A549 (cell line): ENCODE measurements at regions not wholly inside any gene's neighbourhood (a gene's known extent, or its start where the extent isn't known, plus 50 kb on each side); places are given as distances from the start of the nearest gene placed in this dataset.

Experiments used
- ATAC-seq, 2 experiments: fragments of 200-7000 bp in 1 of 2; fragments of >200 bp in 1 of 2; cut with Nextera tagmentation in 1 of 2; cut with Tn5 transposase in 1 of 2; 3 replicates each; pipeline versions ENCODE4 v1.8.0 to v1.9.1; 2018 to 2020; ENCODE audit warnings: mild to moderate bottlenecking in 1 of 2, moderate library complexity in 1 of 2
- CTCF ChIA-PET: fragments of 300-600 bp; sonication (Branson Sonifier 250); formaldehyde crosslinking; extraction: SDS; loops from one replicate; lab custom pipeline; 2021; ENCODE audit warnings: antibody characterized with exemption, inconsistent platforms; lab: Yijun Ruan, JAX
- POLR2A ChIA-PET: fragments of 350-600 bp; formaldehyde crosslinking; extraction: SDS; loops from one replicate; lab custom pipeline; 2021; ENCODE audit warnings: antibody characterized with exemption, inconsistent platforms; lab: Yijun Ruan, JAX
- DNase-seq, 2 experiments: peaks; one replicate each; pipeline versions ENCODE4 v3.0.0 to v3.0.0-alpha.2; 2011 to 2016; ENCODE audit warnings: low read depth in 1 of 2, low spot score in 1 of 2
- FAIRE-seq: peaks from 2 replicates; lab custom pipeline; 2011; peaks lifted over from hg19 to GRCh38; lab: Jason Lieb, UNC
- H3K27ac ChIP-seq, 2 experiments: fragments of >200 bp; sonication (Bioruptor Twin); formaldehyde crosslinking; 3 replicates each; pipeline ENCODE4 v1.5.1; 2016 to 2017
- H3K4me1 ChIP-seq: fragments of >200 bp; sonication (Bioruptor Twin); formaldehyde crosslinking; 3 replicates; pipeline ENCODE4 v1.6.1; 2016
- H3K4me2 ChIP-seq: fragments of >200 bp; sonication (Bioruptor Twin); formaldehyde crosslinking; 3 replicates; pipeline ENCODE4 v1.6.1; 2016
- H3K4me3 ChIP-seq: fragments of >200 bp; sonication (Bioruptor Twin); formaldehyde crosslinking; 3 replicates; pipeline ENCODE4 v1.5.1; 2016
- H3K9me3 ChIP-seq: fragments of >200 bp; sonication (Bioruptor Twin); formaldehyde crosslinking; 3 replicates; pipeline ENCODE4 v1.6.1; 2016
- BCL3 ChIP-seq: fragments of >200 bp; sonication (Bioruptor Twin); formaldehyde crosslinking; IDR thresholded peaks from 3 replicates; pipeline ENCODE4 v1.6.1; 2016
- CEBPB ChIP-seq, 2 experiments: fragments of >200 bp in 1 of 2; sonication (Bioruptor Twin) in 1 of 2; formaldehyde crosslinking in 1 of 2; IDR thresholded peaks; 2 replicates each; pipeline ENCODE4 v1.6.1; 2012 to 2016
- CHD2 ChIP-seq: fragments of 150-350 bp; IDR thresholded peaks from 2 replicates; pipeline ENCODE4 v1.6.1; 2014; ENCODE audit warnings: low read length; ENCODE audit not compliant: partially characterized antibody
- ESRRA ChIP-seq: fragments of 150-350 bp; IDR thresholded peaks from 2 replicates; pipeline ENCODE4 v1.6.1; 2014; ENCODE audit warnings: mild to moderate bottlenecking, low read length, borderline replicate concordance
- FOSB ChIP-seq: fragments of 250-450 bp; sonication (Bioruptor Pico); IDR thresholded peaks from 2 replicates; pipeline ENCODE4 v1.5.0; 2020; ENCODE audit warnings: mild to moderate bottlenecking, moderate library complexity
- HDAC2 ChIP-seq: fragments of 200-600 bp; sonication (generic); IDR thresholded peaks from 2 replicates; pipeline ENCODE4 v1.6.1; 2016
- HES2 ChIP-seq: fragments of >200 bp; sonication (Bioruptor Twin); formaldehyde crosslinking; IDR thresholded peaks from 2 replicates; pipeline ENCODE4 v1.6.1; 2016
- HEYL ChIP-seq: fragments of 250-450 bp; sonication (Bioruptor Pico); IDR thresholded peaks from 2 replicates; pipeline ENCODE4 v1.8.0; 2021; ENCODE audit warnings: mild to moderate bottlenecking, moderate library complexity
- HMGXB4 ChIP-seq: fragments of 250-450 bp; sonication (Bioruptor Pico); IDR thresholded peaks from 2 replicates; pipeline ENCODE4 v1.5.0; 2021; ENCODE audit warnings: mild to moderate bottlenecking, moderate library complexity, borderline replicate concordance
- HOXA7 ChIP-seq: fragments of 250-450 bp; sonication (Bioruptor Pico); IDR thresholded peaks from 2 replicates; pipeline ENCODE4 v1.5.0; 2020; ENCODE audit warnings: mild to moderate bottlenecking, moderate library complexity
- JUN ChIP-seq, 2 experiments: fragments of >200 bp; sonication (Bioruptor Twin); formaldehyde crosslinking; IDR thresholded peaks; 2 replicates in 1 of 2; 3 replicates in 1 of 2; pipeline ENCODE4 v1.6.1; 2016 to 2017
- KDM1A ChIP-seq: fragments of 200-600 bp; sonication (generic); IDR thresholded peaks from 2 replicates; pipeline ENCODE4 v1.6.1; 2016; ENCODE audit warnings: low read depth, mild to moderate bottlenecking
- NFE2L2 ChIP-seq: fragments of 150-350 bp; conservative IDR thresholded peaks from 2 replicates; pipeline ENCODE4 v1.6.1; 2014; ENCODE audit warnings: low read length
- NR3C1 ChIP-seq: fragments of >200 bp; sonication (Bioruptor Twin); formaldehyde crosslinking; IDR thresholded peaks from 3 replicates; pipeline ENCODE4 v1.6.1; 2017
- PHF8 ChIP-seq: fragments of 200-600 bp; sonication (generic); IDR thresholded peaks from 2 replicates; pipeline ENCODE4 v1.6.1; 2016; ENCODE audit warnings: low read depth, mild to moderate bottlenecking, antibody characterized with exemption, moderate library complexity, borderline replicate concordance
- POLR2A ChIP-seq: IDR thresholded peaks from 2 replicates; pipeline ENCODE4 v1.6.1; 2012; ENCODE audit warnings: mild to moderate bottlenecking, low read length
- POLR2AphosphoS2 ChIP-seq: conservative IDR thresholded peaks from 2 replicates; pipeline ENCODE4 v1.6.1; 2012; ENCODE audit warnings: low read length, improper control_type of control experiment, inconsistent platforms
- RAD21 ChIP-seq, 2 experiments: fragments of >200 bp in 1 of 2; sonication (Bioruptor Twin) in 1 of 2; formaldehyde crosslinking in 1 of 2; IDR thresholded peaks in 1 of 2; conservative IDR thresholded peaks in 1 of 2; 2 replicates in 1 of 2; 3 replicates in 1 of 2; pipeline ENCODE4 v1.6.1; 2012 to 2018; ENCODE audit warnings: inconsistent platforms in 1 of 2
- RARB ChIP-seq: fragments of 250-450 bp; sonication (Bioruptor Pico); IDR thresholded peaks from 2 replicates; pipeline ENCODE4 v1.8.0; 2021; ENCODE audit warnings: mild to moderate bottlenecking, moderate library complexity
- RCOR1 ChIP-seq: fragments of 150-350 bp; IDR thresholded peaks from 2 replicates; pipeline ENCODE4 v1.6.1; 2014; ENCODE audit warnings: antibody characterized with exemption, low read length, low read depth
- REST ChIP-seq: fragments of 200-600 bp; sonication (generic); IDR thresholded peaks from 2 replicates; pipeline ENCODE4 v1.6.1; 2016; ENCODE audit warnings: antibody characterized with exemption, mild to moderate bottlenecking, moderate library complexity
- SMC3 ChIP-seq: fragments of >200 bp; sonication (Bioruptor Twin); formaldehyde crosslinking; IDR thresholded peaks from 3 replicates; pipeline ENCODE4 v1.6.1; 2018; ENCODE audit warnings: inconsistent platforms
- SREBF2 ChIP-seq: fragments of 450-650 bp; IDR thresholded peaks from 2 replicates; pipeline ENCODE4 v1.6.1; 2014; ENCODE audit warnings: mild to moderate bottlenecking, moderate library complexity
- TFCP2L1 ChIP-seq: fragments of 250-450 bp; sonication (Bioruptor Pico); IDR thresholded peaks from 2 replicates; pipeline ENCODE4 v1.5.0; 2021; ENCODE audit warnings: mild to moderate bottlenecking
- WGBS: methylation state at CpG from one replicate; pipeline ENCODE4 v1.1.6; 2017; ENCODE audit errors: missing lambda C conversion rate; 5-methylcytosine and 5-hydroxymethylcytosine counted together

DNA sequence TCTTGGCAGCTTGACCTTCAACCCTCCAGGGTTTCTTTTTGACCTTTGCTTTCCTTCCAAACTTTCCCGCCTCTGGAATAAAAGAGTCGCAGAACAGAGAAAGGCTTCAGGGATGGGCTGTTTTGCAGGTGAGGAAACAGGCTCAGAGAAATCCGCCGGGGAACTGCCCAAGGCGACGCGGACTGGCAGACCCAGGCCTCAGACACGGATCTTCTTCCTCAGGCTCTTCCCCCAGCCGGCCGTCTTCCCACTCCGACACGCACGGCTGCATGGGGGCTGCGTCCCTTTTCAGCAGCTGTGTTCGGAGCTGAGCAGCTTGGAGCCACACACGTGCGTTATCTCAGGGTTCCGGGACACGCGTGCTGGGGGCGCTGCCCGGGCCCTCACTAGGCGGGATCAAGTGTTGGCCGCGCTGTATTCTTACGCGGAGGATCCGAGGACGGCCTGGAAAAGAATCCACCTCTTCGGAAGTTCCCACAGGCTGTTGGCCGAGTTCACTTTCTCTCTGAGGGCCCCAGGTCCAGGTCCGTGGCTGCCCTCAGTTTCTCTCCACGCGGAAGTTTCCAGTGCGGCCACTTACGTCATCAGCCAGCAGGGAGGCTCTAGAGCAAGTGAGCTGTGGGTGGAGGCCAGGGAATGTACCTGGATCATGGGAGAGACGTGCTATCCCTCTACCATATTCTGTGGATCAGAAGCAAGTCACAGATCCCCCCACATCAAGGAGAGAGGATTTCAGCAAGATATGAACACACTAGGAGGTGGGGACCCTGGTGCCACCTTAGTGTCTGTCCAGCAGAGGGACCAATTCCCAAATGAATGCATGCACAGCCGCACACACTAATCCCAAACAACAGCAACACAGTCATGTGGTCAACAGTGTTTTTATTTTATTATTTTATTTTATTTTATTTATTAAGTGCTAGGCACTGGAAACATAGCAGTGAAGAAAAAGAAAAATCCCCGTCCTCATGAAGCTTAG, 100.4 kb downstream of the ING1 start:
- ATAC-seq (peak in 1 of 2 experiments; percentile 57; a peak in 3 of 6 replicates), DNase-seq (peak in 1 of 2 experiments; percentile 12), FAIRE-seq (no peak)
- Histone ChIP-seq H3K4me3 (no peak overlapping the region), H3K4me1 (no peaks in the 10 kb centered on the region), H3K4me2 (no peak overlapping the region), H3K27ac (no peak overlapping the region), H3K9me3 (no peaks in the 10 kb centered on the region)
- no peak for TF ChIP-seq FOSB (CRISPR knock-in tag)
- TF ChIP-seq HEYL (CRISPR knock-in tag): no peak
- no peak for TF ChIP-seq RCOR1
- no peak for TF ChIP-seq HES2
- no peak for TF ChIP-seq TFCP2L1
- no peak for TF ChIP-seq HMGXB4
- TF ChIP-seq CEBPB (IDR thresholded peaks at IDR 0.05): no peak
- TF ChIP-seq KDM1A: no peak
- no peak for TF ChIP-seq POLR2A
- TF ChIP-seq NFE2L2: no peak
- no peak for TF ChIP-seq BCL3
- ChIA-PET CTCF (interaction anchor here (2.0 kb wide), 1 partner anchor 221 kb away, joined by 7 read pairs; no protein-coding TSS in a partner anchor), POLR2A (no interaction called here)
- 88% methylated on average over 38 of the region's 39 CpGs for WGBS

- FAIRE-seq (no peak), DNase-seq (no peak), ATAC-seq (no peak)
- H3K9me3 ChIP-seq: no peaks in the 10 kb centered on the region
- H3K27ac ChIP-seq: no peak overlapping the region
- TF ChIP-seq RARB (CRISPR knock-in tag) (no peak), SMC3 (no peak), ESRRA (no peak), POLR2AphosphoS2 (no peak), CHD2 (no peak), REST (no peak), HDAC2 (no peak), JUN (IDR thresholded peaks at IDR 0.05) (no peak), NR3C1 (no peak), HOXA7 (CRISPR knock-in tag) (no peak), HEYL (CRISPR knock-in tag) (no peak), TFCP2L1 (no peak), SREBF2 (no peak), RAD21 (conservative IDR thresholded peaks at IDR 0.05 in 1 of 2, IDR thresholded peaks at IDR 0.05 in 1 of 2) (no peak), PHF8 (no peak), HMGXB4 (no peak), POLR2A (no peak), BCL3 (no peak)
- ChIA-PET POLR2A (no interaction called here), CTCF (interaction anchor here (0.8 to 2.0 kb wide), 5 partner anchors 8 to 630 kb away, joined by 3 to 7 read pairs (median 4); no protein-coding TSS in a partner anchor)
- H3K4me1 ChIP-seq: no peaks in the 10 kb centered on the region; the same call in 2 of the 3 replicates
- no peak overlapping the region for H3K4me3 ChIP-seq
- WGBS: 56% methylated on average over 13 of the region's 13 CpGs
- no peak overlapping the region for H3K4me2 ChIP-seq
Measured at GRCh38 chr13:110815471-110816204, 99.2 kb downstream of the ANKRD10 start.
